ENCODE measurements at regions not wholly inside any gene's neighbourhood (a gene's known extent, or its start where the extent isn't known, plus 50 kb on each side); places are given as distances from the start of the nearest gene placed in this dataset.

- TF ChIP-seq, protein P1, sequence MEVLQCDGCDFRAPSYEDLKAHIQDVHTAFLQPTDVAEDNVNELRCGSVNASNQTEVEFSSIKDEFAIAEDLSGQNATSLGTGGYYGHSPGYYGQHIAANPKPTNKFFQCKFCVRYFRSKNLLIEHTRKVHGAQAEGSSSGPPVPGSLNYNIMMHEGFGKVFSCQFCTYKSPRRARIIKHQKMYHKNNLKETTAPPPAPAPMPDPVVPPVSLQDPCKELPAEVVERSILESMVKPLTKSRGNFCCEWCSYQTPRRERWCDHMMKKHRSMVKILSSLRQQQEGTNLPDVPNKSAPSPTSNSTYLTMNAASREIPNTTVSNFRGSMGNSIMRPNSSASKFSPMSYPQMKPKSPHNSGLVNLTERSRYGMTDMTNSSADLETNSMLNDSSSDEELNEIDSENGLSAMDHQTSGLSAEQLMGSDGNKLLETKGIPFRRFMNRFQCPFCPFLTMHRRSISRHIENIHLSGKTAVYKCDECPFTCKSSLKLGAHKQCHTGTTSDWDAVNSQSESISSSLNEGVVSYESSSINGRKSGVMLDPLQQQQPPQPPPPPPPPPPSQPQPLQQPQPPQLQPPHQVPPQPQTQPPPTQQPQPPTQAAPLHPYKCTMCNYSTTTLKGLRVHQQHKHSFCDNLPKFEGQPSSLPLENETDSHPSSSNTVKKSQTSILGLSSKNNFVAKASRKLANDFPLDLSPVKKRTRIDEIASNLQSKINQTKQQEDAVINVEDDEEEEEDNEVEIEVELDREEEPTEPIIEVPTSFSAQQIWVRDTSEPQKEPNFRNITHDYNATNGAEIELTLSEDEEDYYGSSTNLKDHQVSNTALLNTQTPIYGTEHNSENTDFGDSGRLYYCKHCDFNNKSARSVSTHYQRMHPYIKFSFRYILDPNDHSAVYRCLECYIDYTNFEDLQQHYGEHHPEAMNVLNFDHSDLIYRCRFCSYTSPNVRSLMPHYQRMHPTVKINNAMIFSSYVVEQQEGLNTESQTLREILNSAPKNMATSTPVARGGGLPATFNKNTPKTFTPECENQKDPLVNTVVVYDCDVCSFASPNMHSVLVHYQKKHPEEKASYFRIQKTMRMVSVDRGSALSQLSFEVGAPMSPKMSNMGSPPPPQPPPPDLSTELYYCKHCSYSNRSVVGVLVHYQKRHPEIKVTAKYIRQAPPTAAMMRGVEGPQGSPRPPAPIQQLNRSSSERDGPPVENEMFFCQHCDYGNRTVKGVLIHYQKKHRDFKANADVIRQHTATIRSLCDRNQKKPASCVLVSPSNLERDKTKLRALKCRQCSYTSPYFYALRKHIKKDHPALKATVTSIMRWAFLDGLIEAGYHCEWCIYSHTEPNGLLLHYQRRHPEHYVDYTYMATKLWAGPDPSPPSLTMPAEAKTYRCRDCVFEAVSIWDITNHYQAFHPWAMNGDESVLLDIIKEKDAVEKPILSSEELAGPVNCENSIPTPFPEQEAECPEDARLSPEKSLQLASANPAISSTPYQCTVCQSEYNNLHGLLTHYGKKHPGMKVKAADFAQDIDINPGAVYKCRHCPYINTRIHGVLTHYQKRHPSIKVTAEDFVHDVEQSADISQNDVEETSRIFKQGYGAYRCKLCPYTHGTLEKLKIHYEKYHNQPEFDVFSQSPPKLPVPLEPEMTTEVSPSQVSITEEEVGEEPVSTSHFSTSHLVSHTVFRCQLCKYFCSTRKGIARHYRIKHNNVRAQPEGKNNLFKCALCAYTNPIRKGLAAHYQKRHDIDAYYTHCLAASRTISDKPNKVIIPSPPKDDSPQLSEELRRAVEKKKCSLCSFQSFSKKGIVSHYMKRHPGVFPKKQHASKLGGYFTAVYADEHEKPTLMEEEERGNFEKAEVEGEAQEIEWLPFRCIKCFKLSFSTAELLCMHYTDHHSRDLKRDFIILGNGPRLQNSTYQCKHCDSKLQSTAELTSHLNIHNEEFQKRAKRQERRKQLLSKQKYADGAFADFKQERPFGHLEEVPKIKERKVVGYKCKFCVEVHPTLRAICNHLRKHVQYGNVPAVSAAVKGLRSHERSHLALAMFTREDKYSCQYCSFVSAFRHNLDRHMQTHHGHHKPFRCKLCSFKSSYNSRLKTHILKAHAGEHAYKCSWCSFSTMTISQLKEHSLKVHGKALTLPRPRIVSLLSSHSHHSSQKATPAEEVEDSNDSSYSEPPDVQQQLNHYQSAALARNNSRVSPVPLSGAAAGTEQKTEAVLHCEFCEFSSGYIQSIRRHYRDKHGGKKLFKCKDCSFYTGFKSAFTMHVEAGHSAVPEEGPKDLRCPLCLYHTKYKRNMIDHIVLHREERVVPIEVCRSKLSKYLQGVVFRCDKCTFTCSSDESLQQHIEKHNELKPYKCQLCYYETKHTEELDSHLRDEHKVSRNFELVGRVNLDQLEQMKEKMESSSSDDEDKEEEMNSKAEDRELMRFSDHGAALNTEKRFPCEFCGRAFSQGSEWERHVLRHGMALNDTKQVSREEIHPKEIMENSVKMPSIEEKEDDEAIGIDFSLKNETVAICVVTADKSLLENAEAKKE (CRISPR knock-in tag; IDR thresholded peaks at IDR 0.05): no peak
- no peak for TF ChIP-seq ZNF331 (CRISPR knock-in tag; IDR thresholded peaks at IDR 0.05; ENCODE audit: low read depth)
- TF ChIP-seq, protein P2, sequence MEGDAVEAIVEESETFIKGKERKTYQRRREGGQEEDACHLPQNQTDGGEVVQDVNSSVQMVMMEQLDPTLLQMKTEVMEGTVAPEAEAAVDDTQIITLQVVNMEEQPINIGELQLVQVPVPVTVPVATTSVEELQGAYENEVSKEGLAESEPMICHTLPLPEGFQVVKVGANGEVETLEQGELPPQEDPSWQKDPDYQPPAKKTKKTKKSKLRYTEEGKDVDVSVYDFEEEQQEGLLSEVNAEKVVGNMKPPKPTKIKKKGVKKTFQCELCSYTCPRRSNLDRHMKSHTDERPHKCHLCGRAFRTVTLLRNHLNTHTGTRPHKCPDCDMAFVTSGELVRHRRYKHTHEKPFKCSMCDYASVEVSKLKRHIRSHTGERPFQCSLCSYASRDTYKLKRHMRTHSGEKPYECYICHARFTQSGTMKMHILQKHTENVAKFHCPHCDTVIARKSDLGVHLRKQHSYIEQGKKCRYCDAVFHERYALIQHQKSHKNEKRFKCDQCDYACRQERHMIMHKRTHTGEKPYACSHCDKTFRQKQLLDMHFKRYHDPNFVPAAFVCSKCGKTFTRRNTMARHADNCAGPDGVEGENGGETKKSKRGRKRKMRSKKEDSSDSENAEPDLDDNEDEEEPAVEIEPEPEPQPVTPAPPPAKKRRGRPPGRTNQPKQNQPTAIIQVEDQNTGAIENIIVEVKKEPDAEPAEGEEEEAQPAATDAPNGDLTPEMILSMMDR (conservative IDR thresholded peaks at IDR 0.05; ENCODE audit: low read depth in 2 of 2): no peak
- TF ChIP-seq CREB1 (CRISPR knock-in tag; IDR thresholded peaks at IDR 0.05; ENCODE audit: low read depth): no peak
- TF ChIP-seq EZH2phosphoT487 (IDR thresholded peaks at IDR 0.05; ENCODE audit: unreplicated experiment): no peak
- TF ChIP-seq JUNB (IDR thresholded peaks at IDR 0.05; ENCODE audit: unreplicated experiment): no peak
- no peak for TF ChIP-seq NANOG (IDR thresholded peaks at IDR 0.05; ENCODE audit: borderline replicate concordance)
These were observed 895.2 kb upstream of the TSPY4 start (continued) for GRCh38 chrY:8442097-8442496.

DNA sequence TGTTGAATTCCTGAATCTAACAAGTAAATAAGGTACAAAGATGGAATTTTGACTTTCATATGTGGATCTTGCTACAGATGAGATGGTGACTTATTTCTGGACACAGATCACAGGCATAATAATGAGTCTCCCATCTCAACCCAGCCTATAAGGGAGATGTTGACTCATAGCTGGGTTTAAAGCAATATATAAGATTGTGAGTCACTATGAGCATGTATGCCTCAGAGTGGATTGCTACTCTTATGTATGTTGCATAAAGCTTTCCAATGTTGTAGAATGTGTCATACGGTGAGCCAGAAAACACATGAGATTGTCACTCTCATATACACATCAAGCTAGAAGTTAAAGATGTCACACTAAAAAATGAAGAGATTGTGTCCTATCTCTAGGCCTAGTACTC is 884.3 kb upstream of the TSPY4 start:
- Mint-ChIP-seq H3K36me3 (ENCODE audit: low read depth) (peaks cover 6% of the 10 kb centered on the region; the same call in 1 of the 3 replicates), H3K4me1 (no peaks in the 10 kb centered on the region), H3K27me3 (ENCODE audit: insufficient read depth, low read depth, poor library complexity) (peaks cover 1% of the 10 kb centered on the region), H3K4me3 (no peak overlapping the region), H3K9me3 (peaks cover 84% of the 10 kb centered on the region), H3K27ac (no peak overlapping the region)
- H4K20me1 ChIP-seq (replicated peaks; ENCODE audit: insufficient read depth): no peaks in the 10 kb centered on the region
- H3K27ac ChIP-seq (ENCODE audit: low read depth): no peak overlapping the region
- H2AFZ ChIP-seq: no peak overlapping the region
- no peaks in the 10 kb centered on the region for H3K4me1 ChIP-seq (ENCODE audit: insufficient read depth)
- H3K36me3 ChIP-seq (ENCODE audit: insufficient read depth): no peaks in the 10 kb centered on the region
- DNase-seq (ENCODE audit: low spot score) (no peak), ATAC-seq (no peak)
- no peaks in the 10 kb centered on the region for H3F3A ChIP-seq (replicated peaks; ENCODE audit: low read depth)
- H3K4me2 ChIP-seq: no peak overlapping the region
- H3K4me3 ChIP-seq: no peak overlapping the region
- H3K9me2 ChIP-seq (ENCODE audit: insufficient read depth): no peaks in the 10 kb centered on the region
- H3K79me2 ChIP-seq (replicated peaks; ENCODE audit: insufficient read depth): no peaks in the 10 kb centered on the region
- no peaks in the 10 kb centered on the region for H3K27me3 ChIP-seq (ENCODE audit: insufficient read depth)
- TF ChIP-seq EZH2phosphoT487 (IDR thresholded peaks at IDR 0.05; ENCODE audit: unreplicated experiment) (no peak), JUNB (IDR thresholded peaks at IDR 0.05; ENCODE audit: unreplicated experiment) (no peak), CREB1 (CRISPR knock-in tag; IDR thresholded peaks at IDR 0.05; ENCODE audit: low read depth) (no peak), POLR2AphosphoS5 (IDR thresholded peaks at IDR 0.05; ENCODE audit: low read depth) (no peak), STAT1 (IDR thresholded peaks at IDR 0.05; ENCODE audit: unreplicated experiment) (no peak)
